ENCODE measurements at regions not wholly inside any gene's neighbourhood (a gene's known extent, or its start where the extent isn't known, plus 50 kb on each side); places are given as distances from the start of the nearest gene placed in this dataset.

DNA sequence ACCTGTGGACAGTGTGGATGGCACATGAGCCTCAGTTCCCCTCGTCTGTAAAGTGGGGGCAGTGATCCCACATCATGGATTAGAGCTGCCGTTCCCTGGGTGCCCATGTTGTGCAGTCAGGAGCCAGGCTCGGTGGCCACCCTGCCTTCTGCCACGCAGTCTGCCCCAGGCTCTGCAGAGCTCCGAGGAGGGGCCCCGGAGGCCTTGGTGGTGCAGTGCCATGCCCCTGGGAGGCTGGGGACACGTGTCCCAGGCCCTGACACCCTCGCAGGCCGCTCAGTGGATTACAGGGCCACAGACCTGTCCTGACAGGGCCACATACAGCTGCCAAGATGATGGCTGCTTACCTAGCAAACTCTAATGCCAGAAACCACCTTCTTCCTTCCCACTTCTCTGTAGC is 59.7 kb upstream of the ZNF469 start:
- Histone ChIP-seq H3K9me3 (ENCODE audit: control extremely low read depth in 1 of 3, control insufficient read depth in 2 of 3, insufficient read depth in 1 of 3, low read length in 2 of 3) (peaks cover 0 to 19% (median 0%) of the 10 kb centered on the region in 3 donors), H4K20me1 (ENCODE audit: control insufficient read depth, insufficient read depth, low read length, poor library complexity, severe bottlenecking) (no peaks in the 10 kb centered on the region), H3K27me3 (replicated peaks in 1 of 4; ENCODE audit: control extremely low read depth in 1 of 4, control insufficient read depth in 3 of 4, insufficient read depth in 4 of 4, low read length in 3 of 4) (no peaks in the 10 kb centered on the region), H3K79me2 (ENCODE audit: control insufficient read depth, insufficient read depth, low read length) (no peaks in the 10 kb centered on the region), H3K4me1 (ENCODE audit: control insufficient read depth in 2 of 2, insufficient read depth in 2 of 2, low read length in 2 of 2) (no peaks in the 10 kb centered on the region), H3K27ac (ENCODE audit: low read length in 2 of 2) (no peak overlapping the region), H3K9ac (ENCODE audit: low read length) (no peak overlapping the region), H2AFZ (ENCODE audit: insufficient read depth, low read depth, low read length, poor library complexity, severe bottlenecking) (no peak overlapping the region), H3K4me2 (replicated peaks; ENCODE audit: low read depth, low read length, poor library complexity, severe bottlenecking) (no peak overlapping the region), H3K4me3 (ENCODE audit: control extremely low read depth in 1 of 5, extremely low read depth in 1 of 5, insufficient read depth in 1 of 5, low read depth in 2 of 5, low read length in 4 of 5) (no peak overlapping the region), H3K36me3 (replicated peaks in 1 of 2; ENCODE audit: control extremely low read depth in 1 of 2, control insufficient read depth in 1 of 2, extremely low read depth in 1 of 2, insufficient read depth in 2 of 2, low read length in 1 of 2) (no peaks in the 10 kb centered on the region)
- intact Hi-C loops (cut with micrococcal nuclease), result no loop called here
- no peak for TF ChIP-seq EZH2 (IDR thresholded peaks at IDR 0.05; ENCODE audit: borderline replicate concordance, insufficient read depth, low read depth, low read length, poor library complexity, severe bottlenecking)
- TF ChIP-seq, protein P1, sequence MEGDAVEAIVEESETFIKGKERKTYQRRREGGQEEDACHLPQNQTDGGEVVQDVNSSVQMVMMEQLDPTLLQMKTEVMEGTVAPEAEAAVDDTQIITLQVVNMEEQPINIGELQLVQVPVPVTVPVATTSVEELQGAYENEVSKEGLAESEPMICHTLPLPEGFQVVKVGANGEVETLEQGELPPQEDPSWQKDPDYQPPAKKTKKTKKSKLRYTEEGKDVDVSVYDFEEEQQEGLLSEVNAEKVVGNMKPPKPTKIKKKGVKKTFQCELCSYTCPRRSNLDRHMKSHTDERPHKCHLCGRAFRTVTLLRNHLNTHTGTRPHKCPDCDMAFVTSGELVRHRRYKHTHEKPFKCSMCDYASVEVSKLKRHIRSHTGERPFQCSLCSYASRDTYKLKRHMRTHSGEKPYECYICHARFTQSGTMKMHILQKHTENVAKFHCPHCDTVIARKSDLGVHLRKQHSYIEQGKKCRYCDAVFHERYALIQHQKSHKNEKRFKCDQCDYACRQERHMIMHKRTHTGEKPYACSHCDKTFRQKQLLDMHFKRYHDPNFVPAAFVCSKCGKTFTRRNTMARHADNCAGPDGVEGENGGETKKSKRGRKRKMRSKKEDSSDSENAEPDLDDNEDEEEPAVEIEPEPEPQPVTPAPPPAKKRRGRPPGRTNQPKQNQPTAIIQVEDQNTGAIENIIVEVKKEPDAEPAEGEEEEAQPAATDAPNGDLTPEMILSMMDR (IDR thresholded peaks at IDR 0.05), result no peak
- ChIA-PET POLR2A (no interaction called here), CTCF (no interaction called here)
- H3K4me3 Mint-ChIP-seq, result no peak overlapping the region
- DNase-seq (no peak), ATAC-seq (ENCODE audit: low read depth) (no peak)
- H3K27me3 Mint-ChIP-seq, result no peaks in the 10 kb centered on the region
- no peak overlapping the region for H3K27ac Mint-ChIP-seq
- H3K4me1 Mint-ChIP-seq, result no peaks in the 10 kb centered on the region
- H3K9me3 Mint-ChIP-seq (ENCODE audit: insufficient read depth), result no peaks in the 10 kb centered on the region
- 87% methylated on average over 9 of the region's 9 CpGs for WGBS (ENCODE audit: insufficient coverage)

DNA sequence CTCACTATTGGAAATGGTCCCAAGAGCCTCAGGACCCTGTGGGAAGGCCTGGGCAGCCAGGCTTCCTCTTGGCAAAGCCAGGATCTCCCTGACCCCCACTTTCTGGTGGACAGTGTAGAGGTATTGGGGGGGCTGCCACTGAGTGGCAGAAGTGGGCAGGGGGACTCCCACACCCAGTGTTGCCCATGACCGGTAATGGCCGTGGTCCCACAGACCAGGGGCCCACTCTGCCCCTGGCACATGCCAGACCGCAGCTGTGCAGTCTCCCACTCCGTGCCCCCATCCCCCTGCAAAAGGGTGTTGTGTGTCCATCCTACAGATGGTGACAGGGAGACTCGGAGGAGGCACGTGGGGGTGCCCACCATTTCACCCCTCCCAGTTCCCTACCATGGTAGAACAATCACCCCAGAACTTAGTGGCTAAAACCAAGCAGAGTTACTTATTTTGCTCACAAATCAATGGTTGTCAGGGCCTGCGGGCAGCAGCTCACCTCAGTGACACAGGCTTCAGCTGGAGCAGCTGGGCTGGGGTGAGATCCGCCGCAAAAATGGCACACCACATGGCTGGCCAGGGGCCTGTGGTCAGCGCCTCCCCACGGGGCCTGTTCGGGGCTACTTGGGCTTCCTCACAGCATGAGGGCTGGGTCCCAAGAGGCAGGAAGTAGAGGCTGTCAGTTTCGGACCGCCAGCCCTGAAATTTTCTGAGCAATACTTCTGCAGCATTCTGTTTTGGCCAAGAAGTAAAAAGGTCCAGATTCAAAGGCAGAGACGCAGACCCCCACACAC is 59.0 kb upstream of the ZNF469 start:
- ChIA-PET POLR2A (no interaction called here), CTCF (no interaction called here)
- Mint-ChIP-seq H3K4me3 (no peak overlapping the region), H3K4me1 (no peaks in the 10 kb centered on the region), H3K27ac (no peak overlapping the region), H3K27me3 (no peaks in the 10 kb centered on the region), H3K9me3 (ENCODE audit: insufficient read depth) (no peaks in the 10 kb centered on the region)
- no peaks in the 10 kb centered on the region for H3K4me1 ChIP-seq (ENCODE audit: control insufficient read depth in 2 of 2, insufficient read depth in 2 of 2, low read length in 2 of 2)
- H3K27me3 ChIP-seq (replicated peaks in 1 of 4; ENCODE audit: control extremely low read depth in 1 of 4, control insufficient read depth in 3 of 4, insufficient read depth in 4 of 4, low read length in 3 of 4), result no peaks in the 10 kb centered on the region
- ATAC-seq (ENCODE audit: low read depth) (no peak), DNase-seq (no peak)
- H2AFZ ChIP-seq (ENCODE audit: insufficient read depth, low read depth, low read length, poor library complexity, severe bottlenecking), result no peak overlapping the region
- H3K36me3 ChIP-seq (replicated peaks in 1 of 2; ENCODE audit: control extremely low read depth in 1 of 2, control insufficient read depth in 1 of 2, extremely low read depth in 1 of 2, insufficient read depth in 2 of 2, low read length in 1 of 2), result no peaks in the 10 kb centered on the region
- no peak for TF ChIP-seq EZH2 (IDR thresholded peaks at IDR 0.05; ENCODE audit: borderline replicate concordance, insufficient read depth, low read depth, low read length, poor library complexity, severe bottlenecking)
- TF ChIP-seq, protein P1 (IDR thresholded peaks at IDR 0.05), result no peak
- H3K4me2 ChIP-seq (replicated peaks; ENCODE audit: low read depth, low read length, poor library complexity, severe bottlenecking), result no peak overlapping the region
- H3K27ac ChIP-seq (ENCODE audit: low read length in 2 of 2), result no peak overlapping the region
- WGBS (ENCODE audit: insufficient coverage), result 88% methylated on average over 14 of the region's 15 CpGs
- intact Hi-C loops (cut with micrococcal nuclease), result no loop called here
- no peak overlapping the region for H3K4me3 ChIP-seq (ENCODE audit: control extremely low read depth in 1 of 5, extremely low read depth in 1 of 5, insufficient read depth in 1 of 5, low read depth in 2 of 5, low read length in 4 of 5)
- H3K9ac ChIP-seq (ENCODE audit: low read length), result no peak overlapping the region
- H4K20me1 ChIP-seq (ENCODE audit: control insufficient read depth, insufficient read depth, low read length, poor library complexity, severe bottlenecking), result no peaks in the 10 kb centered on the region
- peaks cover 0 to 19% (median 0%) of the 10 kb centered on the region in 3 donors for H3K9me3 ChIP-seq (ENCODE audit: control extremely low read depth in 1 of 3, control insufficient read depth in 2 of 3, insufficient read depth in 1 of 3, low read length in 2 of 3)
- H3K79me2 ChIP-seq (ENCODE audit: control insufficient read depth, insufficient read depth, low read length), result no peaks in the 10 kb centered on the region
